Activated CD8-positive, alpha-beta T cell treated with anti-CD3 and anti-CD28 coated beads for 36 hours (primary cell): ENCODE measurements at regions not wholly inside any gene's neighbourhood (a gene's known extent, or its start where the extent isn't known, plus 50 kb on each side); places are given as distances from the start of the nearest gene placed in this dataset.

Source experiments
- ATAC-seq: fragments of 200-7000 bp; cut with Tn5 transposase; one replicate; pipeline ENCODE4 v1.10.0; 2021; ENCODE audit warnings: mild to moderate bottlenecking, moderate library complexity
- CTCF ChIA-PET: fragments of 350-600 bp; sonication (Branson Sonifier 250); formaldehyde crosslinking; loops from one replicate; lab custom pipeline; 2021; ENCODE audit warnings: antibody characterized with exemption; lab: Charles Lee
- POLR2A ChIA-PET: fragments of 350-600 bp; sonication (Branson Sonifier 250); formaldehyde crosslinking; loops from one replicate; lab custom pipeline; 2021; ENCODE audit warnings: antibody characterized with exemption; lab: Charles Lee
- DNase-seq: peaks from one replicate; pipeline ENCODE4 v3.0.0-alpha.2; 2020
- H3K27ac Mint-ChIP-seq: one replicate; pipeline ENCODE4 v1.8.0; 2021; ENCODE audit warnings: mild to moderate bottlenecking, mixed read lengths
- H3K27me3 Mint-ChIP-seq: one replicate; pipeline ENCODE4 v1.8.0; 2021; ENCODE audit warnings: mixed read lengths
- H3K36me3 Mint-ChIP-seq: one replicate; pipeline ENCODE4 v1.8.0; 2021; ENCODE audit warnings: low read depth, mixed read lengths
- H3K4me1 Mint-ChIP-seq: one replicate; pipeline ENCODE4 v1.8.0; 2021; ENCODE audit warnings: low read depth, mixed read lengths
- H3K4me3 Mint-ChIP-seq: one replicate; pipeline ENCODE4 v1.8.0; 2021; ENCODE audit warnings: mild to moderate bottlenecking, moderate library complexity, mixed read lengths
- H3K9me3 Mint-ChIP-seq: one replicate; pipeline ENCODE4 v1.8.0; 2021; ENCODE audit warnings: mixed read lengths
- CTCF ChIP-seq: fragments of 200-600 bp; IDR thresholded peaks from one replicate; pipeline ENCODE4 v1.8.0; 2022; ENCODE audit warnings: antibody characterized with exemption, mild to moderate bottlenecking
- intact Hi-C: fragments of 100-400 bp; cut with micrococcal nuclease; formaldehyde crosslinking; loops from one replicate; pipeline ENCODE4 v1.10.0; 2022

DNA sequence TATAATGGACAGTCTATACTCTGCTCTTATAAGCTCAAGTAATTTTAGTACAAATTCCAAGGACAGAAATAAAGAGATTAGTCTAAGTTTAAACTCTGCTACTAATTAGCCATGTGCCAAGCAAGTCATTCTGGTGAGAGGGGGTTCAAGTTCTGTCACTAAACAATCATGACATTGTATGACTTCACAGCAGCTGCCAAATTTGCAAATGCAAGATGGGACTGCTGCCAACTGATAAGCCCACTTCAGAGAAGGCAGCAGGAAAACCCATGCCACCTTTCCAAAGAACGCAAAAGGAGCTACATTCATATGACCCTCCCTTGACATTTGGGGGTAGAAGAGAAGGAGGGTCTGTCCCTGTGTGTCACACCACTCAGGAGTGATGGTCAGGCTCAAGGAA is 60.7 kb upstream of the RFXAP start:
- no peak for DNase-seq
- no peak for TF ChIP-seq CTCF
- Mint-ChIP-seq H3K4me3 (no peak overlapping the region), H3K4me1 (no peaks in the 10 kb centered on the region), H3K36me3 (no peaks in the 10 kb centered on the region), H3K27me3 (peaks cover 10% of the 10 kb centered on the region), H3K27ac (no peak overlapping the region), H3K9me3 (no peaks in the 10 kb centered on the region)
- intact Hi-C loops: no loop called here
- ATAC-seq: no peak
- CTCF ChIA-PET: interaction anchor here (0.7 kb wide), 1 partner anchor 339 kb away, joined by 3 read pairs; no protein-coding TSS in a partner anchor
- POLR2A ChIA-PET: no interaction called here

DNA sequence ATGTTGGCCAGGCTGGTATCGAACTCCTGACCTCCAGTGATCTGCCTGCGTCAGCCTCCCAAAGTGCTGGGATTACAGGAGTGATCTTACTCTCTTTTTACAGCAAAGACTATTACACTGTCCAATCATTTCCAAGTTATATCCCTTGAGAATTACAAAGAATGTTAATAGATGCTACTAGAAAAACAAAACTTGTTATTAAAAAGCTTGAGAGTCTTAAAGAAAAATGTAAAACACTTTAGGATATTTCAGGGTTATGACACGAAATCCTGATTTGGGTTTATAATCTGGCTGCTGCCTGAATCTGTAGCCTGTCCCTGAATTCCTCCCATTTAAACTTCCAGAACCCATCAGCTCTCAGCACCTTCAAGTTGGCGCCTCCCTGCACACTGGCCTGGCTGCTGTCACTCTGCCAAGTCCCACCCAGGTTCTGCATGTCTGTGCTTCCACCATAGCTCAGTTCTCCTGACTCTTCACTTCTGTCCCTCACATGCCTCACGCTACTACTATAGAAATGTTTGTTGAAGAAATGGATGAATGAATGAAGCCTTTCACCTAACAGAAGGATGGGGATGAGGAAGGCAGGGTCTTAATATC is 55.8 kb upstream of the RFXAP start:
- POLR2A ChIA-PET: no interaction called here
- intact Hi-C loops: no loop called here
- H3K27me3 Mint-ChIP-seq: peaks cover 7% of the 10 kb centered on the region
- no peaks in the 10 kb centered on the region for H3K36me3 Mint-ChIP-seq
- H3K4me1 Mint-ChIP-seq: no peaks in the 10 kb centered on the region
- ATAC-seq: no peak
- peaks cover 7% of the 10 kb centered on the region for H3K9me3 Mint-ChIP-seq
- H3K4me3 Mint-ChIP-seq: no peak overlapping the region
- no peak for DNase-seq
- no peak overlapping the region for H3K27ac Mint-ChIP-seq
- CTCF ChIA-PET: no interaction called here
- TF ChIP-seq CTCF: no peak

- no peak for DNase-seq
- ATAC-seq: no peak
- Mint-ChIP-seq H3K27ac (no peak overlapping the region), H3K4me3 (no peak overlapping the region), H3K27me3 (peaks cover 8% of the 10 kb centered on the region), H3K9me3 (peaks cover 7% of the 10 kb centered on the region), H3K36me3 (no peaks in the 10 kb centered on the region), H3K4me1 (no peaks in the 10 kb centered on the region)
- ChIA-PET CTCF (no interaction called here), POLR2A (no interaction called here)
- TF ChIP-seq CTCF: no peak
- intact Hi-C loops: no loop called here
These were observed 54.5 kb upstream of the RFXAP start for GRCh38 chr13:36764536-36764935.

GRCh38 chr13:36764957-36765356 is 54.1 kb upstream of the RFXAP start:
- intact Hi-C loops: no loop called here
- Mint-ChIP-seq H3K9me3 (peaks cover 7% of the 10 kb centered on the region), H3K27ac (no peak overlapping the region), H3K4me1 (no peaks in the 10 kb centered on the region), H3K36me3 (no peaks in the 10 kb centered on the region), H3K27me3 (peaks cover 9% of the 10 kb centered on the region), H3K4me3 (no peak overlapping the region)
- CTCF ChIA-PET: no interaction called here
- TF ChIP-seq CTCF: no peak
- POLR2A ChIA-PET: no interaction called here
- no peak for ATAC-seq
- DNase-seq: no peak

GRCh38 chr13:36766295-36766694 is 52.7 kb upstream of the RFXAP start:
- CTCF ChIA-PET: no interaction called here

More at GRCh38 chr13:36766295-36766694, 52.7 kb upstream of the RFXAP start:
- H3K4me3 Mint-ChIP-seq: no peak overlapping the region
- H3K27ac Mint-ChIP-seq: no peak overlapping the region
- ATAC-seq (no peak), DNase-seq (no peak)
- no peak for TF ChIP-seq CTCF
- peaks cover 9% of the 10 kb centered on the region for H3K27me3 Mint-ChIP-seq
- no peaks in the 10 kb centered on the region for H3K4me1 Mint-ChIP-seq
- POLR2A ChIA-PET: no interaction called here
- no peaks in the 10 kb centered on the region for H3K36me3 Mint-ChIP-seq
- peaks cover 7% of the 10 kb centered on the region for H3K9me3 Mint-ChIP-seq
- intact Hi-C loops: no loop called here
